Transverse colon (tissue), 4 donors: ENCODE measurements at regions not wholly inside any gene's neighbourhood (a gene's known extent, or its start where the extent isn't known, plus 50 kb on each side); places are given as distances from the start of the nearest gene placed in this dataset.

ENCODE experiments used
- DNase-seq: peaks from one replicate; pipeline ENCODE4 v3.0.0-alpha.2; 2019
- H3K27ac ChIP-seq, 4 donors: fragments of 200-600 bp; sonication (generic); 2 replicates each; pipeline ENCODE4 v1.5.1; 2016 to 2018; ENCODE audit warnings: inconsistent platforms in 4 of 4
- H3K27me3 ChIP-seq: fragments of 200-600 bp; sonication (generic); 2 replicates; pipeline ENCODE4 v1.5.1; 2017; ENCODE audit warnings: inconsistent platforms
- H3K36me3 ChIP-seq, 4 donors: fragments of 200-600 bp; sonication (generic); 2 replicates each; pipeline ENCODE4 v1.5.1; 2017 to 2019; ENCODE audit warnings: inconsistent platforms in 4 of 4
- H3K4me1 ChIP-seq, 4 donors: fragments of 200-600 bp; sonication (generic); 2 replicates each; pipeline ENCODE4 v1.5.1; 2017 to 2020; ENCODE audit warnings: inconsistent platforms in 4 of 4
- H3K4me3 ChIP-seq, 4 donors: fragments of 200-600 bp; sonication (generic); 1 replicate in 1 of 4; 2 replicates in 3 of 4; pipeline versions ENCODE4 v1.5.1 to v1.6.1; 2017 to 2019; ENCODE audit warnings: inconsistent platforms in 4 of 4
- H3K9me3 ChIP-seq, 2 donors: fragments of 200-600 bp; sonication (generic); 2 replicates each; pipeline ENCODE4 v1.5.1; 2017 to 2019; ENCODE audit warnings: inconsistent platforms in 2 of 2
- EP300 ChIP-seq: sonication (generic); formaldehyde crosslinking; IDR thresholded peaks from one replicate; pipeline ENCODE4 v1.6.1; 2017; ENCODE audit warnings: antibody characterized with exemption, low read depth
- POLR2A ChIP-seq: fragments of 450-650 bp; IDR thresholded peaks from one replicate; pipeline ENCODE4 v1.6.1; 2016; ENCODE audit warnings: antibody characterized with exemption, mild to moderate bottlenecking, moderate library complexity
- POLR2AphosphoS5 ChIP-seq, 3 donors: sonication (generic); formaldehyde crosslinking; IDR thresholded peaks; one replicate each; pipeline ENCODE4 v1.6.1; 2016; ENCODE audit warnings: antibody characterized with exemption in 3 of 3
- WGBS, 2 donors: methylation state at CpG; one replicate each; pipeline ENCODE4 v1.1.5; 2018; ENCODE audit warnings: low coverage in 1 of 2; 5-methylcytosine and 5-hydroxymethylcytosine counted together
- in situ Hi-C, 4 donors: fragments of 200-750 bp; cut with MboI; loops; one replicate each; pipeline versions ENCODE4 v1.15.0 to v1.15.1; 2017; ENCODE audit warnings: low sequenced_read_pairs in 3 of 4, low pct_ligation_motif_present in 1 of 4, low pct_unique_long_range_greater_than_20kb in 1 of 4
- intact Hi-C: fragments of 100-400 bp; cut with DNase I; formaldehyde crosslinking; loops from one replicate; pipeline ENCODE4 v1.15.1; 2023; ENCODE audit warnings: low total_unique reads
- TF ChIP-seq, protein P1 (sequence below), 5 experiments: fragments of 200-600 bp in 3 of 5; fragments of 450-650 bp in 2 of 5; sonication (generic) in 3 of 5; IDR thresholded peaks; 1 replicate in 2 of 5; 2 replicates in 3 of 5; pipeline ENCODE4 v1.5.1; 2016 to 2017; ENCODE audit warnings: antibody characterized with exemption in 5 of 5, inconsistent platforms in 3 of 5, mild to moderate bottlenecking in 2 of 5, moderate library complexity in 1 of 5

- Histone ChIP-seq H3K4me1 (peaks cover 6 to 29% (median 15%) of the 10 kb centered on the region in 4 donors), H3K27me3 (no peaks in the 10 kb centered on the region), H3K27ac (no peak overlapping the region), H3K36me3 (no peaks in the 10 kb centered on the region), H3K9me3 (no peaks in the 10 kb centered on the region), H3K4me3 (no peak overlapping the region)
- no peak for TF ChIP-seq POLR2AphosphoS5 (IDR thresholded peaks at IDR 0.05)
- no peak for TF ChIP-seq POLR2A
- TF ChIP-seq EP300, result no peak
- TF ChIP-seq, protein P1, sequence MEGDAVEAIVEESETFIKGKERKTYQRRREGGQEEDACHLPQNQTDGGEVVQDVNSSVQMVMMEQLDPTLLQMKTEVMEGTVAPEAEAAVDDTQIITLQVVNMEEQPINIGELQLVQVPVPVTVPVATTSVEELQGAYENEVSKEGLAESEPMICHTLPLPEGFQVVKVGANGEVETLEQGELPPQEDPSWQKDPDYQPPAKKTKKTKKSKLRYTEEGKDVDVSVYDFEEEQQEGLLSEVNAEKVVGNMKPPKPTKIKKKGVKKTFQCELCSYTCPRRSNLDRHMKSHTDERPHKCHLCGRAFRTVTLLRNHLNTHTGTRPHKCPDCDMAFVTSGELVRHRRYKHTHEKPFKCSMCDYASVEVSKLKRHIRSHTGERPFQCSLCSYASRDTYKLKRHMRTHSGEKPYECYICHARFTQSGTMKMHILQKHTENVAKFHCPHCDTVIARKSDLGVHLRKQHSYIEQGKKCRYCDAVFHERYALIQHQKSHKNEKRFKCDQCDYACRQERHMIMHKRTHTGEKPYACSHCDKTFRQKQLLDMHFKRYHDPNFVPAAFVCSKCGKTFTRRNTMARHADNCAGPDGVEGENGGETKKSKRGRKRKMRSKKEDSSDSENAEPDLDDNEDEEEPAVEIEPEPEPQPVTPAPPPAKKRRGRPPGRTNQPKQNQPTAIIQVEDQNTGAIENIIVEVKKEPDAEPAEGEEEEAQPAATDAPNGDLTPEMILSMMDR (IDR thresholded peaks at IDR 0.05), result no peak
- in situ Hi-C loops (no loop called here), intact Hi-C loops (no loop called here)
- DNase-seq, result no peak
- 29 to 42% methylated on average over 6 of the region's 6 CpGs for WGBS, 2 donors
Measured at GRCh38 chr11:20248121-20248772, 88.0 kb upstream of the DBX1 start.

DNA sequence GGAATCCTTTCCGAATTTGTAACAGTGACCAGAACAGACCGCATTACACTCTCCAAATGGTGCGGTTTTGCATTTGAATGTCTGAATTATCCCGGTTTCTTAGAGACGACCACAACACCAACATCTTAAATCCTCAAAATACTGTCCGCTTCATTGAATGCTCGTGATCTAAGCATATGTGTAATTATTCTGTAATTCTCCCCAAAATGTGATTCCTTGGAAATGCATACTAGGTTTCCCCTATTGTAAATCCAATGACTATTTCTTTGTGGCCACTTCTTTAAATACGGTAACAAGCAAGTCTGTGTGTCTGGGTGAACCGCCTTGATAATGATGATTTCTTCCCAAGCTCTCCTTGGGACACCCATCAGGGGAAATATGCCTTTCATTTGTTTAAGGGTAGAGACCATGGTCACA lies 87.3 kb upstream of the DBX1 start:
- H3K9me3 ChIP-seq, result no peaks in the 10 kb centered on the region
- no peak overlapping the region for H3K4me3 ChIP-seq
- no peak overlapping the region for H3K27ac ChIP-seq
- peaks cover 6 to 32% (median 15%) of the 10 kb centered on the region in 4 donors for H3K4me1 ChIP-seq
- in situ Hi-C loops (no loop called here), intact Hi-C loops (no loop called here)
- no peaks in the 10 kb centered on the region for H3K36me3 ChIP-seq
- no peaks in the 10 kb centered on the region for H3K27me3 ChIP-seq
- no peak for TF ChIP-seq POLR2A
- no peak for TF ChIP-seq EP300
- TF ChIP-seq, protein P1 (IDR thresholded peaks at IDR 0.05), result no peak
- TF ChIP-seq POLR2AphosphoS5 (IDR thresholded peaks at IDR 0.05), result no peak
- no peak for DNase-seq
- 65 to 78% methylated on average over 8 to 9 of the region's 9 CpGs for WGBS, 2 donors

DNA sequence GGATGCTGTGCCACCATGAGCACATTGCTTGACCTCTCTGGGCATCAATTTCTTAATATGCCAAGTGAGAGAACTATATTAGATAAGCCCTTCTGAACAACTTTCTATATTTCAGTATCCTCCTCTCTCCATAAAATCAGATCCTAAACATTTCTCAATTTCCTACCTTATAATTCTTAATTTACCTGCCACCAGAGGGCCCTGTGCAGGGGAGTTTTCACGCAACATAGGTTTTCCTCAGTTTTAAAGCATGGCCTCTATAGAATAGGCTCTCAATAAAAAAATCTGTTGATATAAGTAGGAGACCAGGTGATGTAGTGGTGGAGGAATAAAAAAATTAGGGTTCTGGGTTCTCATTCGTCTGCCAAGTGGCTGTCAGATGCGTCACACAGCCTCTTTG lies 83.7 kb upstream of the DBX1 start:
- in situ Hi-C loops (no loop called here), intact Hi-C loops (no loop called here)
- H3K4me3 ChIP-seq, result no peak overlapping the region
- no peaks in the 10 kb centered on the region for H3K27me3 ChIP-seq
- peaks cover 0 to 11% (median 2%) of the 10 kb centered on the region in 4 donors for H3K4me1 ChIP-seq
- no peak overlapping the region for H3K27ac ChIP-seq
- TF ChIP-seq POLR2A (no peak), EP300 (no peak), POLR2AphosphoS5 (IDR thresholded peaks at IDR 0.05) (no peak)
- TF ChIP-seq, protein P1 (IDR thresholded peaks at IDR 0.05), result peak in 3 of 5 experiments; percentile 4 to 20 (median 12)
- DNase-seq, result no peak
- no peaks in the 10 kb centered on the region for H3K36me3 ChIP-seq
- H3K9me3 ChIP-seq, result peaks cover 0 to 6% of the 10 kb centered on the region in 2 donors
- 75 to 85% methylated on average over 2 to 3 of the region's 3 CpGs for WGBS, 2 donors

- peak; percentile 75 for DNase-seq
Measured at GRCh38 chr11:20238712-20239111, 78.4 kb upstream of the DBX1 start.

More at GRCh38 chr11:20238712-20239111, 78.4 kb upstream of the DBX1 start:
- in situ Hi-C loops, result no loop called here
- Histone ChIP-seq H3K9me3 (peaks cover 0 to 6% of the 10 kb centered on the region in 2 donors), H3K36me3 (no peaks in the 10 kb centered on the region), H3K4me1 (peaks cover 0 to 11% (median 0%) of the 10 kb centered on the region in 4 donors), H3K27ac (no peak overlapping the region), H3K27me3 (no peaks in the 10 kb centered on the region), H3K4me3 (no peak overlapping the region)
- WGBS, 2 donors, result 40% methylated on average over 2 of the region's 2 CpGs; no CpG with 5 or more reads in 1 of the 2 donors
- intact Hi-C loops, result no loop called here
- TF ChIP-seq, protein P1 (IDR thresholded peaks at IDR 0.05), result no peak
- TF ChIP-seq POLR2AphosphoS5 (IDR thresholded peaks at IDR 0.05) (no peak), EP300 (no peak), POLR2A (no peak)
